ENCODE measurements at regions not wholly inside any gene's neighbourhood (a gene's known extent, or its start where the extent isn't known, plus 50 kb on each side); places are given as distances from the start of the nearest gene placed in this dataset.

- TF ChIP-seq ZKSCAN1 (IDR thresholded peaks at IDR 0.05; ENCODE audit: low read length) (no peak), ZSCAN25 (CRISPR knock-in tag; IDR thresholded peaks at IDR 0.05) (no peak), PLRG1 (conservative IDR thresholded peaks at IDR 0.05) (no peak), ZNF333 (CRISPR knock-in tag; IDR thresholded peaks at IDR 0.05; ENCODE audit: borderline replicate concordance) (no peak), HNRNPL (IDR thresholded peaks at IDR 0.05; ENCODE audit: low read depth, low read length) (no peak), ZBTB3 (CRISPR knock-in tag; IDR thresholded peaks at IDR 0.05; ENCODE audit: borderline replicate concordance, low read depth) (no peak), ZNF720 (CRISPR knock-in tag; IDR thresholded peaks at IDR 0.05) (no peak), RERE (CRISPR knock-in tag; IDR thresholded peaks at IDR 0.05; ENCODE audit: low read depth) (no peak), GPN1 (CRISPR knock-in tag; IDR thresholded peaks at IDR 0.05; ENCODE audit: borderline replicate concordance) (no peak), MLLT10 (CRISPR knock-in tag; IDR thresholded peaks at IDR 0.05) (no peak), FOXK1 (CRISPR knock-in tag; IDR thresholded peaks at IDR 0.05; ENCODE audit: borderline replicate concordance, low read depth) (peak; percentile 19; the same call in 1 of the 2 replicates), SAP130 (CRISPR knock-in tag; IDR thresholded peaks at IDR 0.05; ENCODE audit: low read depth) (peak; percentile 50; the same call in 1 of the 2 replicates), MYNN (CRISPR knock-in tag; IDR thresholded peaks at IDR 0.05; ENCODE audit: low read depth) (no peak), ZNF329 (CRISPR knock-in tag; IDR thresholded peaks at IDR 0.05; ENCODE audit: low read depth) (no peak), PRDM4 (CRISPR knock-in tag; IDR thresholded peaks at IDR 0.05; ENCODE audit: borderline replicate concordance) (no peak), SRSF4 (IDR thresholded peaks at IDR 0.05; ENCODE audit: low read depth, low read length, poor library complexity, severe bottlenecking) (no peak), ZNF510 (CRISPR knock-in tag; IDR thresholded peaks at IDR 0.05; ENCODE audit: low read depth) (no peak), ZNF275 (CRISPR knock-in tag; IDR thresholded peaks at IDR 0.05; ENCODE audit: borderline replicate concordance) (no peak), ELK4 (CRISPR knock-in tag; IDR thresholded peaks at IDR 0.05; ENCODE audit: borderline replicate concordance) (no peak), ZNF616 (CRISPR knock-in tag; IDR thresholded peaks at IDR 0.05; ENCODE audit: low read depth) (no peak), ZBTB1 (CRISPR knock-in tag; IDR thresholded peaks at IDR 0.05; ENCODE audit: borderline replicate concordance) (no peak)
Observed at GRCh38 chr12:46938071-46938678, 112.4 kb upstream of the SLC38A4 start (continued).

All from HepG2 (cell line).